ENCODE measurements at regions not wholly inside any gene's neighbourhood (a gene's known extent, or its start where the extent isn't known, plus 50 kb on each side); places are given as distances from the start of the nearest gene placed in this dataset.

GRCh38 chr14:101360054-101360911, 201.0 kb upstream of the DIO3 start:
- Mint-ChIP-seq H3K9me3 (peaks cover 1 to 2% of the 10 kb centered on the region in 2 donors), H3K27ac (no peak overlapping the region), H3K4me3 (no peak overlapping the region), H3K27me3 (ENCODE audit: low read depth) (peaks cover 27% of the 10 kb centered on the region), H3K36me3 (ENCODE audit: insufficient read depth in 2 of 2) (no peaks in the 10 kb centered on the region), H3K4me1 (ENCODE audit: low read depth) (no peaks in the 10 kb centered on the region)
- ATAC-seq (replicated peaks in 1 of 2) (no peak), DNase-seq (no peak)

- Mint-ChIP-seq H3K36me3 (ENCODE audit: insufficient read depth in 2 of 2) (no peaks in the 10 kb centered on the region), H3K9me3 (peaks cover 0 to 2% of the 10 kb centered on the region in 2 donors), H3K27me3 (ENCODE audit: low read depth) (peaks cover 27% of the 10 kb centered on the region), H3K4me1 (ENCODE audit: low read depth) (no peaks in the 10 kb centered on the region), H3K27ac (no peak overlapping the region), H3K4me3 (no peak overlapping the region)
- DNase-seq (no peak), ATAC-seq (replicated peaks in 1 of 2) (no peak)
Measured at GRCh38 chr14:101361044-101361443, 200.3 kb upstream of the DIO3 start.

- no peak overlapping the region for H3K4me3 Mint-ChIP-seq
- DNase-seq (no peak), ATAC-seq (replicated peaks in 1 of 2) (no peak)
- peaks cover 27% of the 10 kb centered on the region for H3K27me3 Mint-ChIP-seq (ENCODE audit: low read depth)
- no peaks in the 10 kb centered on the region for H3K4me1 Mint-ChIP-seq (ENCODE audit: low read depth)
- H3K36me3 Mint-ChIP-seq (ENCODE audit: insufficient read depth in 2 of 2) = no peaks in the 10 kb centered on the region
- H3K27ac Mint-ChIP-seq = no peak overlapping the region
- H3K9me3 Mint-ChIP-seq = no peaks in the 10 kb centered on the region
Measured at GRCh38 chr14:101361451-101362433, 199.6 kb upstream of the DIO3 start.

GRCh38 chr14:101362529-101363260, 198.6 kb upstream of the DIO3 start:
- no peaks in the 10 kb centered on the region for H3K4me1 Mint-ChIP-seq (ENCODE audit: low read depth)
- H3K36me3 Mint-ChIP-seq (ENCODE audit: insufficient read depth in 2 of 2) = no peaks in the 10 kb centered on the region
- peaks cover 27% of the 10 kb centered on the region for H3K27me3 Mint-ChIP-seq (ENCODE audit: low read depth)
- H3K9me3 Mint-ChIP-seq = no peaks in the 10 kb centered on the region
- ATAC-seq (replicated peaks in 1 of 2) (no peak), DNase-seq (no peak)
- no peak overlapping the region for H3K27ac Mint-ChIP-seq
- H3K4me3 Mint-ChIP-seq = no peak overlapping the region

GRCh38 chr14:101363261-101363555, 198.1 kb upstream of the DIO3 start:
- Mint-ChIP-seq H3K27me3 (ENCODE audit: low read depth) (peaks cover 27% of the 10 kb centered on the region), H3K9me3 (no peaks in the 10 kb centered on the region), H3K4me1 (ENCODE audit: low read depth) (no peaks in the 10 kb centered on the region), H3K36me3 (ENCODE audit: insufficient read depth in 2 of 2) (no peaks in the 10 kb centered on the region), H3K27ac (no peak overlapping the region), H3K4me3 (no peak overlapping the region)
- peak in 1 of 2 donors; percentile 44 for ATAC-seq (replicated peaks in 1 of 2)
- DNase-seq = no peak

GRCh38 chr14:101363880-101364391, 197.4 kb upstream of the DIO3 start:
- ATAC-seq (replicated peaks in 1 of 2) (no peak), DNase-seq (no peak)
- Mint-ChIP-seq H3K4me1 (ENCODE audit: low read depth) (no peaks in the 10 kb centered on the region), H3K27me3 (ENCODE audit: low read depth) (peaks cover 22% of the 10 kb centered on the region), H3K9me3 (no peaks in the 10 kb centered on the region), H3K4me3 (no peak overlapping the region), H3K36me3 (ENCODE audit: insufficient read depth in 2 of 2) (no peaks in the 10 kb centered on the region), H3K27ac (no peak overlapping the region)

GRCh38 chr14:101364503-101365328, 196.6 kb upstream of the DIO3 start:
- no peak overlapping the region for H3K27ac Mint-ChIP-seq
- DNase-seq = no peak
- H3K36me3 Mint-ChIP-seq (ENCODE audit: insufficient read depth in 2 of 2) = no peaks in the 10 kb centered on the region
- no peak for ATAC-seq (replicated peaks in 1 of 2)
- H3K4me3 Mint-ChIP-seq = no peak overlapping the region
- H3K9me3 Mint-ChIP-seq = no peaks in the 10 kb centered on the region
- no peaks in the 10 kb centered on the region for H3K4me1 Mint-ChIP-seq (ENCODE audit: low read depth)
- H3K27me3 Mint-ChIP-seq (ENCODE audit: low read depth) = peaks cover 17% of the 10 kb centered on the region

- DNase-seq (no peak), ATAC-seq (replicated peaks in 1 of 2) (no peak)
- H3K4me3 Mint-ChIP-seq = no peak overlapping the region
- peaks cover 17% of the 10 kb centered on the region for H3K27me3 Mint-ChIP-seq (ENCODE audit: low read depth)
- no peaks in the 10 kb centered on the region for H3K9me3 Mint-ChIP-seq
- no peaks in the 10 kb centered on the region for H3K4me1 Mint-ChIP-seq (ENCODE audit: low read depth)
- no peak overlapping the region for H3K27ac Mint-ChIP-seq
- no peaks in the 10 kb centered on the region for H3K36me3 Mint-ChIP-seq (ENCODE audit: insufficient read depth in 2 of 2)
Measured at GRCh38 chr14:101365329-101366158, 195.8 kb upstream of the DIO3 start.

- no peak overlapping the region for H3K27ac Mint-ChIP-seq
Measured at GRCh38 chr14:101367421-101368261, 193.7 kb upstream of the DIO3 start.

GRCh38 chr14:101368629-101369028, 192.7 kb upstream of the DIO3 start:
- no peaks in the 10 kb centered on the region for H3K9me3 Mint-ChIP-seq
- H3K27ac Mint-ChIP-seq = no peak overlapping the region
- DNase-seq (no peak), ATAC-seq (replicated peaks in 1 of 2) (no peak)
- no peak overlapping the region for H3K4me3 Mint-ChIP-seq
- H3K36me3 Mint-ChIP-seq (ENCODE audit: insufficient read depth in 2 of 2) = no peaks in the 10 kb centered on the region
- no peaks in the 10 kb centered on the region for H3K4me1 Mint-ChIP-seq (ENCODE audit: low read depth)
- peaks cover 14% of the 10 kb centered on the region for H3K27me3 Mint-ChIP-seq (ENCODE audit: low read depth)

More at GRCh38 chr14:101367421-101368261, 193.7 kb upstream of the DIO3 start:
- DNase-seq (no peak), ATAC-seq (replicated peaks in 1 of 2) (no peak)
- Mint-ChIP-seq H3K4me3 (no peak overlapping the region), H3K4me1 (ENCODE audit: low read depth) (no peaks in the 10 kb centered on the region), H3K9me3 (no peaks in the 10 kb centered on the region), H3K27me3 (ENCODE audit: low read depth) (peaks cover 24% of the 10 kb centered on the region), H3K36me3 (ENCODE audit: insufficient read depth in 2 of 2) (no peaks in the 10 kb centered on the region)

All from activated T-cell treated with anti-CD3 and anti-CD28 coated beads, Interleukin-2, amount 50 U/mL, for 72 hours (primary cell).